ENCODE measurements at regions not wholly inside any gene's neighbourhood (a gene's known extent, or its start where the extent isn't known, plus 50 kb on each side); places are given as distances from the start of the nearest gene placed in this dataset.

- no peak for DNase-seq
Measured at GRCh38 chr3:144548346-144548745, 576.7 kb downstream of the DIPK2A start.

- peak; percentile 24 to 50 for DNase-seq
Measured at GRCh38 chr3:144549166-144549565, 577.5 kb downstream of the DIPK2A start.

- DNase-seq, result no peak
Measured at GRCh38 chr3:144552346-144553057, 580.9 kb downstream of the DIPK2A start.

- no peak for DNase-seq
Measured at GRCh38 chr3:144553301-144553700, 581.7 kb downstream of the DIPK2A start.

- DNase-seq, result no peak
Measured at GRCh38 chr3:144554889-144555288, 583.3 kb downstream of the DIPK2A start.

- DNase-seq, result no peak
Measured at GRCh38 chr3:144556392-144556791, 584.8 kb downstream of the DIPK2A start.

- no peak for DNase-seq
Measured at GRCh38 chr3:144557515-144557914, 585.9 kb downstream of the DIPK2A start.

- no peak for DNase-seq
Measured at GRCh38 chr3:144564011-144564410, 592.4 kb downstream of the DIPK2A start.

GRCh38 chr3:144566320-144566719, 594.7 kb downstream of the DIPK2A start:
- no peak for DNase-seq

- DNase-seq, result no peak
Measured at GRCh38 chr3:144569651-144570050, 598.0 kb downstream of the DIPK2A start.

GRCh38 chr3:144583871-144584270, 612.2 kb downstream of the DIPK2A start:
- DNase-seq, result no peak

- peak in 1 of 2 experiments; percentile 25 for DNase-seq
Measured at GRCh38 chr3:144585408-144585807, 613.8 kb downstream of the DIPK2A start.

GRCh38 chr3:144585953-144586352, 614.3 kb downstream of the DIPK2A start:
- DNase-seq, result no peak

- no peak for DNase-seq
Measured at GRCh38 chr3:144586382-144586781, 614.8 kb downstream of the DIPK2A start.

GRCh38 chr3:144590854-144591253, 619.2 kb downstream of the DIPK2A start:
- no peak for DNase-seq

- no peak for DNase-seq
Measured at GRCh38 chr3:144593881-144594280, 622.3 kb downstream of the DIPK2A start.

- DNase-seq, result peak in 1 of 2 experiments; percentile 48
Measured at GRCh38 chr3:144620236-144620635, 648.6 kb downstream of the DIPK2A start.

- DNase-seq, result no peak
Measured at GRCh38 chr3:144622845-144623244, 651.2 kb downstream of the DIPK2A start.

GRCh38 chr3:144624656-144625055, 653.0 kb downstream of the DIPK2A start:
- peak in 1 of 2 experiments; percentile 48 for DNase-seq

GRCh38 chr3:144626835-144627234, 655.2 kb downstream of the DIPK2A start:
- no peak for DNase-seq

- no peak for DNase-seq
Measured at GRCh38 chr3:144629381-144629780, 657.8 kb downstream of the DIPK2A start.

- DNase-seq, result peak in 1 of 2 experiments; percentile 8
Measured at GRCh38 chr3:144636833-144637232, 665.2 kb downstream of the DIPK2A start.

GRCh38 chr3:144638009-144638408, 666.4 kb downstream of the DIPK2A start:
- DNase-seq, result no peak

- DNase-seq, result no peak
Measured at GRCh38 chr3:144643771-144644198, 672.2 kb downstream of the DIPK2A start.

- no peak for DNase-seq
Measured at GRCh38 chr3:144645300-144645699, 673.7 kb downstream of the DIPK2A start.
